IMR-90 (cell line): ENCODE measurements at regions not wholly inside any gene's neighbourhood (a gene's known extent, or its start where the extent isn't known, plus 50 kb on each side); places are given as distances from the start of the nearest gene placed in this dataset.

Experiments
- ATAC-seq: fragments of 200-7000 bp; cut with Tn5 transposase; 2 replicates; pipeline ENCODE4 v1.9.1; 2020; ENCODE audit warnings: low read depth, mild to moderate bottlenecking, moderate library complexity
- BruUV-seq: library from RNA; stranded (reverse); fragments of 400-500 nt; replicated peaks from 2 replicates; lab custom pipeline; 2021; lab: Mats Ljungman, UMichigan
- CTCF ChIA-PET: fragments of 300-600 bp; formaldehyde crosslinking; extraction: SDS; loops from one replicate; lab custom pipeline; 2021; ENCODE audit warnings: antibody characterized with exemption; lab: Yijun Ruan, JAX
- POLR2A ChIA-PET: fragments of 300-600 bp; sonication (Branson Sonifier 250); formaldehyde crosslinking; loops from one replicate; lab custom pipeline; 2022; ENCODE audit warnings: antibody characterized with exemption; ENCODE audit not compliant: unreplicated experiment; lab: Charles Lee
- DNase-seq: peaks from one replicate; pipeline ENCODE4 v3.0.0; 2013
- H2AFZ ChIP-seq: replicated peaks from 2 replicates; pipeline ENCODE3; 2013; ENCODE audit warnings: low read length, mild to moderate bottlenecking; ENCODE audit not compliant: poor library complexity
- H2AK5ac ChIP-seq: 2 replicates; pipeline ENCODE4 v1.6.1; 2013; ENCODE audit warnings: low read depth, low read length, inconsistent platforms
- H2AK9ac ChIP-seq: replicated peaks from 2 replicates; pipeline ENCODE3; 2013; ENCODE audit warnings: mild to moderate bottlenecking, low read depth, low read length, moderate library complexity; ENCODE audit not compliant: poor library complexity
- H2BK120ac ChIP-seq: 2 replicates; pipeline ENCODE4 v1.6.1; 2013; ENCODE audit warnings: low read depth, low read length, inconsistent platforms
- H2BK15ac ChIP-seq: 3 replicates; pipeline ENCODE4 v1.6.1; 2013; ENCODE audit warnings: low read depth, low read length, inconsistent platforms
- H2BK20ac ChIP-seq: 2 replicates; pipeline ENCODE4 v1.6.1; 2013; ENCODE audit warnings: low read depth, mild to moderate bottlenecking, inconsistent platforms, low read length, moderate library complexity
- H2BK5ac ChIP-seq: 2 replicates; pipeline ENCODE4 v1.6.1; 2013; ENCODE audit warnings: mild to moderate bottlenecking, low read depth, low read length, inconsistent platforms; ENCODE audit not compliant: poor library complexity, severe bottlenecking
- H3K14ac ChIP-seq: replicated peaks from 2 replicates; pipeline ENCODE4 v1.6.1; 2013; ENCODE audit warnings: low read depth, low read length, inconsistent platforms
- H3K18ac ChIP-seq: 2 replicates; pipeline ENCODE4 v1.6.1; 2013; ENCODE audit warnings: low read depth, low read length, control low read depth
- H3K23ac ChIP-seq: 2 replicates; pipeline ENCODE4 v1.6.1; 2013; ENCODE audit warnings: low read depth, low read length, inconsistent platforms
- H3K27ac ChIP-seq: 2 replicates; pipeline ENCODE4 v1.5.1; 2013; ENCODE audit warnings: mild to moderate bottlenecking, control low read depth, low read length; ENCODE audit not compliant: insufficient read depth
- H3K27me3 ChIP-seq: 2 replicates; pipeline ENCODE4 v1.6.1; 2013; ENCODE audit warnings: low read length; ENCODE audit not compliant: control insufficient read depth, insufficient read depth
- H3K36me3 ChIP-seq: 2 replicates; pipeline ENCODE4 v1.6.1; 2013; ENCODE audit warnings: low read length, mixed read lengths; ENCODE audit not compliant: control insufficient read depth, insufficient read depth
- H3K4ac ChIP-seq: 2 replicates; pipeline ENCODE4 v1.6.1; 2013; ENCODE audit warnings: low read depth, low read length, inconsistent platforms
- H3K4me1 ChIP-seq: 2 replicates; pipeline ENCODE4 v1.6.1; 2013; ENCODE audit warnings: low read length, mixed read lengths; ENCODE audit not compliant: control insufficient read depth, insufficient read depth
- H3K4me2 ChIP-seq: 2 replicates; pipeline ENCODE4 v1.6.1; 2013; ENCODE audit warnings: low read depth, mild to moderate bottlenecking, control low read depth, low read length, moderate library complexity
- H3K4me3 ChIP-seq: 2 replicates; pipeline ENCODE4 v1.5.1; 2013; ENCODE audit warnings: low read depth, mild to moderate bottlenecking, control low read depth, low read length, moderate library complexity; ENCODE audit not compliant: insufficient read depth
- H3K56ac ChIP-seq: 2 replicates; pipeline ENCODE4 v1.6.1; 2013; ENCODE audit warnings: low read length, inconsistent platforms; ENCODE audit not compliant: insufficient read depth; ENCODE audit errors: extremely low read depth
- H3K79me1 ChIP-seq, 2 experiments: 2 replicates each; pipeline ENCODE4 v1.6.1; 2013; ENCODE audit warnings: low read length in 2 of 2, inconsistent platforms in 1 of 2, low read depth in 1 of 2
- H3K9ac ChIP-seq: 2 replicates; pipeline ENCODE4 v1.6.1; 2013; ENCODE audit warnings: low read depth, low read length, control low read depth
- H3K9me1 ChIP-seq: 2 replicates; pipeline ENCODE4 v1.6.1; 2013; ENCODE audit warnings: low read length, inconsistent platforms; ENCODE audit not compliant: insufficient read depth
- H3K9me3 ChIP-seq: 2 replicates; pipeline ENCODE4 v1.6.1; 2013; ENCODE audit warnings: low read length; ENCODE audit not compliant: control insufficient read depth, insufficient read depth
- H4K20me1 ChIP-seq: 2 replicates; pipeline ENCODE4 v1.6.1; 2013; ENCODE audit warnings: low read length, inconsistent platforms; ENCODE audit not compliant: insufficient read depth
- H4K5ac ChIP-seq: 2 replicates; pipeline ENCODE4 v1.6.1; 2013; ENCODE audit warnings: mild to moderate bottlenecking, low read depth, low read length, control low read depth
- H4K8ac ChIP-seq, 2 experiments: 2 replicates each; pipeline ENCODE4 v1.6.1; 2013; ENCODE audit warnings: low read depth in 2 of 2, low read length in 2 of 2, control low read depth in 1 of 2, inconsistent platforms in 1 of 2
- H4K91ac ChIP-seq: 2 replicates; pipeline ENCODE4 v1.6.1; 2013; ENCODE audit warnings: low read depth, low read length, inconsistent platforms; ENCODE audit not compliant: insufficient read depth
- MAFK ChIP-seq: IDR thresholded peaks from 2 replicates; pipeline ENCODE4 v1.6.1; 2012; ENCODE audit warnings: low read depth, low read length, improper control_type of control experiment
- MXI1 ChIP-seq: IDR thresholded peaks from 2 replicates; pipeline ENCODE4 v1.6.1; 2012; ENCODE audit warnings: low read depth, mild to moderate bottlenecking, low read length, moderate library complexity, borderline replicate concordance
- NFE2L2 ChIP-seq: fragments of 150-350 bp; IDR thresholded peaks from 2 replicates; pipeline ENCODE4 v1.6.1; 2016; ENCODE audit warnings: low read depth, mild to moderate bottlenecking, low read length
- POLR2A ChIP-seq: IDR thresholded peaks from 2 replicates; pipeline ENCODE4 v1.6.1; 2012; ENCODE audit warnings: mild to moderate bottlenecking, low read depth, low read length
- RAD21 ChIP-seq: IDR thresholded peaks from 2 replicates; pipeline ENCODE4 v1.6.1; 2012; ENCODE audit warnings: low read length, improper control_type of control experiment
- RCOR1 ChIP-seq: IDR thresholded peaks from 2 replicates; pipeline ENCODE4 v1.6.1; 2012; ENCODE audit warnings: mild to moderate bottlenecking, low read length, improper control_type of control experiment; ENCODE audit not compliant: insufficient replicate concordance
- WGBS, 2 experiments: methylation state at CpG; one replicate each; pipeline versions ENCODE4 v1.1.5 to v1.1.7; 2013; ENCODE audit warnings: missing lambda C conversion rate in 2 of 2; ENCODE audit not compliant: insufficient read length in 1 of 2; ENCODE audit errors: extremely low coverage in 2 of 2; 5-methylcytosine and 5-hydroxymethylcytosine counted together
- dilution Hi-C: fragments of 300-500 bp; cut with HindIII; formaldehyde crosslinking; loops from one replicate; pipeline ENCODE4 v1.14.3; 2018; ENCODE audit warnings: low sequenced_read_pairs; ENCODE audit not compliant: unreplicated experiment
- in situ Hi-C: fragments of 300-500 bp; cut with MboI; formaldehyde crosslinking; loops from 3 replicates; pipeline ENCODE4 v1.14.3; 2019; ENCODE audit warnings: low sequenced_read_pairs, inconsistent platforms, mixed read lengths
- intact Hi-C: fragments of 100-400 bp; cut with micrococcal nuclease; formaldehyde crosslinking; loops from 2 replicates; pipeline ENCODE4 v1.10.0; 2022
- TF ChIP-seq, protein P1 (sequence below): fragments of 150-350 bp; IDR thresholded peaks from 2 replicates; pipeline ENCODE4 v1.6.1; 2017; ENCODE audit warnings: mild to moderate bottlenecking, antibody characterized with exemption, low read length, low read depth
- TF ChIP-seq, protein P2 (sequence below): conservative IDR thresholded peaks from 2 replicates; pipeline ENCODE4 v1.5.1; 2012; ENCODE audit warnings: mild to moderate bottlenecking, low read depth, low read length, improper control_type of control experiment
- TF ChIP-seq, protein P3 (sequence below): fragments of 150-350 bp; IDR thresholded peaks from 2 replicates; pipeline ENCODE4 v1.6.1; 2016; ENCODE audit warnings: low read depth, mild to moderate bottlenecking, low read length, moderate library complexity, borderline replicate concordance

DNA sequence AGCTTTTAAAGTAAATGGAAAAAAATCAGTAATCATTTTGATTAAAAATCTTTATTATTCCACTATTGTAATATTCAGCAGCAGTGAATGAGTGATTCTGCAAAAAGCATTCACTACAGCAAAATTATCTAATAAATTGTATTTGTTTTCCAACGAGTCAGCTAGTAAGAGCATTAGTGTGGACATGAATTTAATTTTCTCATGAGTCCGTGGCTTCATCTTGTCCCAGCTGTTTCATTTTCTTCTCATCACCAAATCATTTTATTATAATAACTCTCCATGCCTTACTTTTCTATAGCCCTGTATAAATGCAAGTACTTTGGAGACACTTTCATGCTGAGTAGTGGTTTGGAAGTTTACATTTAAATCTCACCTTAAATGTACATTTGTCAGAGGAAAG lies 66.2 kb downstream of the FANCF start:
- H3K79me1 ChIP-seq, result no peaks in the 10 kb centered on the region
- TF ChIP-seq MAFK (no peak), RCOR1 (no peak), NFE2L2 (no peak), MXI1 (no peak), RAD21 (no peak), POLR2A (no peak)
- TF ChIP-seq, protein P1, sequence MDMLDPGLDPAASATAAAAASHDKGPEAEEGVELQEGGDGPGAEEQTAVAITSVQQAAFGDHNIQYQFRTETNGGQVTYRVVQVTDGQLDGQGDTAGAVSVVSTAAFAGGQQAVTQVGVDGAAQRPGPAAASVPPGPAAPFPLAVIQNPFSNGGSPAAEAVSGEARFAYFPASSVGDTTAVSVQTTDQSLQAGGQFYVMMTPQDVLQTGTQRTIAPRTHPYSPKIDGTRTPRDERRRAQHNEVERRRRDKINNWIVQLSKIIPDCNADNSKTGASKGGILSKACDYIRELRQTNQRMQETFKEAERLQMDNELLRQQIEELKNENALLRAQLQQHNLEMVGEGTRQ, result no peak
- TF ChIP-seq, protein P2, sequence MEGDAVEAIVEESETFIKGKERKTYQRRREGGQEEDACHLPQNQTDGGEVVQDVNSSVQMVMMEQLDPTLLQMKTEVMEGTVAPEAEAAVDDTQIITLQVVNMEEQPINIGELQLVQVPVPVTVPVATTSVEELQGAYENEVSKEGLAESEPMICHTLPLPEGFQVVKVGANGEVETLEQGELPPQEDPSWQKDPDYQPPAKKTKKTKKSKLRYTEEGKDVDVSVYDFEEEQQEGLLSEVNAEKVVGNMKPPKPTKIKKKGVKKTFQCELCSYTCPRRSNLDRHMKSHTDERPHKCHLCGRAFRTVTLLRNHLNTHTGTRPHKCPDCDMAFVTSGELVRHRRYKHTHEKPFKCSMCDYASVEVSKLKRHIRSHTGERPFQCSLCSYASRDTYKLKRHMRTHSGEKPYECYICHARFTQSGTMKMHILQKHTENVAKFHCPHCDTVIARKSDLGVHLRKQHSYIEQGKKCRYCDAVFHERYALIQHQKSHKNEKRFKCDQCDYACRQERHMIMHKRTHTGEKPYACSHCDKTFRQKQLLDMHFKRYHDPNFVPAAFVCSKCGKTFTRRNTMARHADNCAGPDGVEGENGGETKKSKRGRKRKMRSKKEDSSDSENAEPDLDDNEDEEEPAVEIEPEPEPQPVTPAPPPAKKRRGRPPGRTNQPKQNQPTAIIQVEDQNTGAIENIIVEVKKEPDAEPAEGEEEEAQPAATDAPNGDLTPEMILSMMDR, result no peak
- TF ChIP-seq, protein P3, sequence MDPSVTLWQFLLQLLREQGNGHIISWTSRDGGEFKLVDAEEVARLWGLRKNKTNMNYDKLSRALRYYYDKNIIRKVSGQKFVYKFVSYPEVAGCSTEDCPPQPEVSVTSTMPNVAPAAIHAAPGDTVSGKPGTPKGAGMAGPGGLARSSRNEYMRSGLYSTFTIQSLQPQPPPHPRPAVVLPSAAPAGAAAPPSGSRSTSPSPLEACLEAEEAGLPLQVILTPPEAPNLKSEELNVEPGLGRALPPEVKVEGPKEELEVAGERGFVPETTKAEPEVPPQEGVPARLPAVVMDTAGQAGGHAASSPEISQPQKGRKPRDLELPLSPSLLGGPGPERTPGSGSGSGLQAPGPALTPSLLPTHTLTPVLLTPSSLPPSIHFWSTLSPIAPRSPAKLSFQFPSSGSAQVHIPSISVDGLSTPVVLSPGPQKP, result no peak
- no peak overlapping the region for H3K4ac ChIP-seq
- H3K4me2 ChIP-seq, result no peak overlapping the region
- H2BK120ac ChIP-seq, result no peak overlapping the region
- no peak overlapping the region for H3K18ac ChIP-seq
- no peak overlapping the region for H2AFZ ChIP-seq
- CTCF ChIA-PET, result no interaction called here
- H4K8ac ChIP-seq, result no peak overlapping the region
- WGBS, 2 experiments, result no CpG with 5 or more reads among the region's 2 CpGs
- DNase-seq, result no peak
- intact Hi-C loops (no loop called here), in situ Hi-C loops (no loop called here), dilution Hi-C loops (no loop called here)
- H2BK15ac ChIP-seq, result no peak overlapping the region
- no peak overlapping the region for H3K56ac ChIP-seq
- H3K36me3 ChIP-seq, result no peaks in the 10 kb centered on the region
- no peak overlapping the region for H2BK5ac ChIP-seq
- no peak overlapping the region for H3K14ac ChIP-seq
- no peak overlapping the region for H3K9ac ChIP-seq
- no peak overlapping the region for H2AK5ac ChIP-seq
- no peak overlapping the region for H4K5ac ChIP-seq
- no peak for ATAC-seq
- H3K27ac ChIP-seq, result no peak overlapping the region
- POLR2A ChIA-PET, result no interaction called here
- H3K27me3 ChIP-seq, result no peaks in the 10 kb centered on the region
- BruUV-seq, result no TSS peak
- no peaks in the 10 kb centered on the region for H4K20me1 ChIP-seq
- no peaks in the 10 kb centered on the region for H3K4me1 ChIP-seq
- H3K4me3 ChIP-seq, result no peak overlapping the region
- H2AK9ac ChIP-seq, result no peak overlapping the region
- no peak overlapping the region for H2BK20ac ChIP-seq
- H3K9me1 ChIP-seq, result no peaks in the 10 kb centered on the region
- no peak overlapping the region for H4K91ac ChIP-seq
- no peak overlapping the region for H3K23ac ChIP-seq
- no peaks in the 10 kb centered on the region for H3K9me3 ChIP-seq
